Cardiac muscle cell (in vitro differentiated cells and primary cell): ENCODE measurements at regions not wholly inside any gene's neighbourhood (a gene's known extent, or its start where the extent isn't known, plus 50 kb on each side); places are given as distances from the start of the nearest gene placed in this dataset.

Experiments used
- DNase-seq, 2 donors: peaks; one replicate each; pipeline versions ENCODE4 v3.0.0 to v3.0.0-alpha.2; 2010 to 2017; ENCODE audit warnings: low read depth in 1 of 2, low spot score in 1 of 2
- H3K27ac ChIP-seq: fragments of 200-600 bp; sonication (generic); 2 replicates; pipeline ENCODE4 v1.5.1; 2016
- H3K27me3 ChIP-seq: fragments of 200-600 bp; sonication (generic); 2 replicates; pipeline ENCODE4 v1.6.0; 2016; ENCODE audit warnings: control low read depth
- H3K36me3 ChIP-seq: fragments of 200-600 bp; sonication (generic); 2 replicates; pipeline ENCODE4 v1.5.1; 2016; ENCODE audit warnings: control low read depth
- H3K4me1 ChIP-seq: fragments of 200-600 bp; sonication (generic); 2 replicates; pipeline ENCODE4 v1.8.1; 2017; ENCODE audit warnings: low read depth, mild to moderate bottlenecking, mixed run types
- H3K4me3 ChIP-seq: fragments of 200-600 bp; sonication (generic); 2 replicates; pipeline ENCODE4 v1.5.1; 2016; ENCODE audit warnings: mild to moderate bottlenecking
- H3K9me3 ChIP-seq: fragments of 200-600 bp; sonication (generic); 2 replicates; pipeline ENCODE4 v1.5.1; 2017; ENCODE audit warnings: low read depth, mild to moderate bottlenecking, control low read depth
- TF ChIP-seq, protein P1 (sequence below): IDR thresholded peaks from 2 replicates; pipeline ENCODE4 v1.5.1; 2012; ENCODE audit warnings: low read depth, mild to moderate bottlenecking, low read length

DNA sequence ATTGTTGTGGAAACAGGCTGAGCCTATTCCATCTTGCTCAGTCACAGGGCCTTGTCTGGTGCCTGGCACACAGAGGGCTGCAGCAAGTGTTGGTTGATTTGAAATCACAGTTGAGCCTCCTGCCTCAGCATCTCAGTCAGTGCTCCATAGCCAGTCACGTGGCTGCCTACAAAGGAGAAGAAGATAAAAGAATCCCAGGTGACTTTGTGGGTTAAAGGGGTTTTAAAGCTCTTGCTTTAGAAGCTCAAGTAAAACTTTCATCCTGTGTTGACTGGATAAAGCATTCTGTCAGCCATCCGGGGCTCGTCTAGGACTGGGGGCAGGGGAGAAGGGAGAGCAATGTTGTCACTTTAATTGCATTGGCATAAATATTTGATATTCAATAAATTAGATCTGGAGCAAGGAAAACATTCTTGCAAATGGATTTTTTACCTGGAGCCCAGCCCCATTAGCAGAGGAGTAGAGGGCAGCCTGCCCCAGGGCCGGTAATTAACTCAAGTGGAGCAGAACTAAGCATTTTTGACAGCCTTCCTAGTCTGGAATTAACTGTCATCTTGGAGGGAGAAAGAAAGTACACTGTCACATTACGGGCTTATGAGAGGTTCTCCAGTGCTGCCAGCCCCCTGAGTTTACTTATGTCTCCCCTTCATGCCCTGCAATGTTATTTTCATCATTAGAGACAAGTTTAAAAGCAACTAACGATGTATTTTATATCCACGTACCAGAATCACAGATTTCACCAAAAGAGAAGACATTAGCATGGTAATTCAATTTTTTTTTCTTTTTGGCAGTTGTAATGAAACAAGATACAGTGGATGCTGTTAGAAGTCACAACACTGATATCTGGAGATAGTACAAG, 71.7 kb upstream of the GTSF1L start:
- no peaks in the 10 kb centered on the region for H3K4me1 ChIP-seq
- H3K36me3 ChIP-seq = no peaks in the 10 kb centered on the region
- no peaks in the 10 kb centered on the region for H3K27me3 ChIP-seq
- TF ChIP-seq, protein P1, sequence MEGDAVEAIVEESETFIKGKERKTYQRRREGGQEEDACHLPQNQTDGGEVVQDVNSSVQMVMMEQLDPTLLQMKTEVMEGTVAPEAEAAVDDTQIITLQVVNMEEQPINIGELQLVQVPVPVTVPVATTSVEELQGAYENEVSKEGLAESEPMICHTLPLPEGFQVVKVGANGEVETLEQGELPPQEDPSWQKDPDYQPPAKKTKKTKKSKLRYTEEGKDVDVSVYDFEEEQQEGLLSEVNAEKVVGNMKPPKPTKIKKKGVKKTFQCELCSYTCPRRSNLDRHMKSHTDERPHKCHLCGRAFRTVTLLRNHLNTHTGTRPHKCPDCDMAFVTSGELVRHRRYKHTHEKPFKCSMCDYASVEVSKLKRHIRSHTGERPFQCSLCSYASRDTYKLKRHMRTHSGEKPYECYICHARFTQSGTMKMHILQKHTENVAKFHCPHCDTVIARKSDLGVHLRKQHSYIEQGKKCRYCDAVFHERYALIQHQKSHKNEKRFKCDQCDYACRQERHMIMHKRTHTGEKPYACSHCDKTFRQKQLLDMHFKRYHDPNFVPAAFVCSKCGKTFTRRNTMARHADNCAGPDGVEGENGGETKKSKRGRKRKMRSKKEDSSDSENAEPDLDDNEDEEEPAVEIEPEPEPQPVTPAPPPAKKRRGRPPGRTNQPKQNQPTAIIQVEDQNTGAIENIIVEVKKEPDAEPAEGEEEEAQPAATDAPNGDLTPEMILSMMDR = no peak
- no peak overlapping the region for H3K4me3 ChIP-seq
- H3K9me3 ChIP-seq = no peaks in the 10 kb centered on the region
- no peak for DNase-seq
- H3K27ac ChIP-seq = no peak overlapping the region

DNA sequence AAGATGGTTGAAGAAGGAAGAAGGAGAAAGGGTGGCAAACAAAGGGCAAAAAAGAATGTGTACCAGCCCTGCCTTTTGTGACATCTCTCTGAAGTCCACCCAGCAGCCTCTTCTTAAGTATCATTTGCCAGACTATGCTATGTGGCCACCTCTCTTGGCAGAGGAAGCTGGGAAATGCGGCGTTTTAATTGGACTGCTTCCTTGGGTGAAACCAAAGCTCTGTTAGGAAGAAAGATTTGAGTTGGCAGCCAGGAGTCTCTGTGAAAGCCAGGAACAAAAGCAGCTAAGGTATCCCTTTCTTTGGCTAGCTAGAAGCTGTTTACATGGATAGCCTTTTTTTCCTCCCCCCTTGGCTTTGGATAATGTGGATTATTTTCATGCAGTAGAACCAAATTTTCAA, 67.5 kb upstream of the GTSF1L start:
- Histone ChIP-seq H3K27ac (no peak overlapping the region), H3K9me3 (no peaks in the 10 kb centered on the region), H3K4me3 (no peak overlapping the region), H3K36me3 (no peaks in the 10 kb centered on the region), H3K4me1 (no peaks in the 10 kb centered on the region), H3K27me3 (no peaks in the 10 kb centered on the region)
- TF ChIP-seq, protein P1 = no peak
- DNase-seq = no peak

DNA sequence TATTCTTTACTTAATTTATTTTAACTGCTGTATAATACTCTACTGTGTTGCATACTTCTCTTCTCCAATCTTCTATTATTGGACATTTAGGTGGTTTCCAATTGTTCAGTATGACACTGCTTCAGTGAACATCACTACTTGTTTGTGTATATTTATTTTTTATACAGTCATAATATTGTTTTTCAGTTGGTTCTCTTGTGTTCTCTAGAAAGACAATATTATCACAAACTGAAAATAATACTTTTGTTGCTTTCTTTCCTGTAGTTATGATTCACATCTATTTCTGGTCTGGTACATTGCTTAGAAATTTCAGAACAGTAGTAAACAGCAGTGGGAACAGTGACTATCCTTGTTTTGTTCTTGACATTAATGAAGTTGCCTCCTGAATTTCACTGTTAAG, 62.8 kb upstream of the GTSF1L start:
- no peaks in the 10 kb centered on the region for H3K4me1 ChIP-seq
- TF ChIP-seq, protein P1 = no peak
- H3K4me3 ChIP-seq = no peak overlapping the region
- no peak overlapping the region for H3K27ac ChIP-seq
- H3K36me3 ChIP-seq = no peaks in the 10 kb centered on the region
- H3K9me3 ChIP-seq = no peaks in the 10 kb centered on the region
- no peaks in the 10 kb centered on the region for H3K27me3 ChIP-seq
- DNase-seq = no peak

DNA sequence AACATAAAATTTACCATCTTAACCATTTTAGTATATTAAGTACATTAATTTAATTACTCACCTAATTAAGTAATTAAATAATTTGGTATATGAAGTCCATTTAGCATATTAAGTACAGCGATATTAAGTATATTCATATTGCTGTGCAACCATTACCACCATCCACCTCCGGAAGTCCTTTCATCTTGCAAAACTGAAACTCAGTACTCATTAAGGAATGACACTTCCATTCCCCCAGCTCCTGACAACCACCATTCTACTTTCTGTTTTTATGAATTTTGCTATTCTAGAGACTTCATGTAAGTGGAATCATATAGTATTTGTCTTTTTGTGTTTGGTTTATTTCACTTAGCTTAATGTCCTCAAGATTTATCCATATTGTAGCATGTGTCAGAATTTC, 61.1 kb upstream of the GTSF1L start:
- TF ChIP-seq, protein P1 = no peak

DNA sequence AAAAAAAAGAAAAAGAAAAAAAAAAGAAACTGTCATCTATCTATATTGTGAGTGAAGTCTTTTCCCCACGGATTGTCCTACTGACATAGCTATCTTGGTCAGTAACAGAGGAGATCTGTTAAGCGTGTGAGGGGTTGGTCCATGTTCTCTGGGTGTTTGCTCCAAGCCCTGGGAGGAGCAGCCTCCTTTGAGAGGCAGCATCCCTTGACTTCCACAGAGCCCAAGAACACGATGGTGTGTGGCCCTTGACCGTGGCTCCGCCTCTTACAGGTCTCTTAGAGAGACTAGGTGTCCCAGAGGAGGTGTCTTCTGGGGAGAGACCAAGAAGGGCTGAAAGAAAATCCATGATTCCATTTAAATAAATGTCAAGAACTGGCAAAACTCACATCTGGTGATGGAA, 60.1 kb upstream of the GTSF1L start:
- H3K4me3 ChIP-seq = no peak overlapping the region
- H3K27me3 ChIP-seq = no peaks in the 10 kb centered on the region
- TF ChIP-seq, protein P1 = no peak
- H3K27ac ChIP-seq = no peak overlapping the region
- no peaks in the 10 kb centered on the region for H3K9me3 ChIP-seq
- no peak for DNase-seq
- no peaks in the 10 kb centered on the region for H3K36me3 ChIP-seq
- H3K4me1 ChIP-seq = no peaks in the 10 kb centered on the region

More for the DNA sequence above, 61.1 kb upstream of the GTSF1L start:
- H3K27me3 ChIP-seq = no peaks in the 10 kb centered on the region
- H3K9me3 ChIP-seq = no peaks in the 10 kb centered on the region
- H3K36me3 ChIP-seq = no peaks in the 10 kb centered on the region
- DNase-seq = no peak
- H3K4me3 ChIP-seq = no peak overlapping the region
- no peak overlapping the region for H3K27ac ChIP-seq
- no peaks in the 10 kb centered on the region for H3K4me1 ChIP-seq
